GM11168 (cell line): ENCODE measurements at regions not wholly inside any gene's neighbourhood (a gene's known extent, or its start where the extent isn't known, plus 50 kb on each side); places are given as distances from the start of the nearest gene placed in this dataset.

Experiments used
- in situ Hi-C: fragments of 300-500 bp; cut with MboI; formaldehyde crosslinking; loops from one replicate; pipeline ENCODE4 v1.12.0; 2022; ENCODE audit warnings: low sequenced_read_pairs; ENCODE audit not compliant: unreplicated experiment

- in situ Hi-C loops = no loop called here
Measured at GRCh38 chr16:72256398-72257066, 84.6 kb upstream of the PMFBP1 start.

- in situ Hi-C loops = no loop called here
Measured at GRCh38 chr16:72255786-72256185, 83.8 kb upstream of the PMFBP1 start.

- in situ Hi-C loops = no loop called here
Measured at GRCh38 chr16:72247821-72248253, 75.9 kb upstream of the PMFBP1 start.

- in situ Hi-C loops = no loop called here
Measured at GRCh38 chr16:72246423-72246822, 74.5 kb upstream of the PMFBP1 start.

- in situ Hi-C loops = no loop called here
Measured at GRCh38 chr16:72244853-72245252, 72.9 kb upstream of the PMFBP1 start.

GRCh38 chr16:72243621-72244020 lies 71.7 kb upstream of the PMFBP1 start:
- in situ Hi-C loops = no loop called here

GRCh38 chr16:72242757-72243156 lies 70.8 kb upstream of the PMFBP1 start:
- in situ Hi-C loops = no loop called here

- in situ Hi-C loops = no loop called here
Measured at GRCh38 chr16:72241930-72242329, 70.0 kb upstream of the PMFBP1 start.

GRCh38 chr16:72241008-72241407 lies 69.1 kb upstream of the PMFBP1 start:
- in situ Hi-C loops = no loop called here

- in situ Hi-C loops = no loop called here
Measured at GRCh38 chr16:72240466-72240865, 68.5 kb upstream of the PMFBP1 start.

- in situ Hi-C loops = no loop called here
Measured at GRCh38 chr16:72236866-72237265, 64.9 kb upstream of the PMFBP1 start.

GRCh38 chr16:72234387-72234786 lies 62.4 kb upstream of the PMFBP1 start:
- in situ Hi-C loops = no loop called here

- in situ Hi-C loops = no loop called here
Measured at GRCh38 chr16:72228014-72228413, 56.1 kb upstream of the PMFBP1 start.

- in situ Hi-C loops = no loop called here
Measured at GRCh38 chr16:72226136-72226535, 54.2 kb upstream of the PMFBP1 start.

- in situ Hi-C loops = no loop called here
Measured at GRCh38 chr16:72224260-72224768, 52.4 kb upstream of the PMFBP1 start.

- in situ Hi-C loops = no loop called here
Measured at GRCh38 chr16:72222503-72222902, 50.5 kb upstream of the PMFBP1 start.
